K562 (cell line): ENCODE measurements at regions not wholly inside any gene's neighbourhood (a gene's known extent, or its start where the extent isn't known, plus 50 kb on each side); places are given as distances from the start of the nearest gene placed in this dataset.

Experiments
- CTBP1 ChIP-seq: fragments of 450-650 bp; IDR thresholded peaks from 2 replicates; pipeline ENCODE4 v1.6.1; 2016; ENCODE audit warnings: borderline replicate concordance
- POLR2A ChIP-seq: fragments of 450-650 bp; conservative IDR thresholded peaks from 2 replicates; pipeline ENCODE4 v1.6.1; 2016
- PYGO2 ChIP-seq: fragments of 450-650 bp; IDR thresholded peaks from 2 replicates; pipeline ENCODE4 v1.6.1; 2016; ENCODE audit warnings: mild to moderate bottlenecking, missing genetic modification characterization, moderate library complexity, missing compliant biosample characterization
- TCF7L2 ChIP-seq: fragments of 150-350 bp; IDR thresholded peaks from 2 replicates; pipeline ENCODE4 v1.6.1; 2016; ENCODE audit warnings: low read depth, mild to moderate bottlenecking, low read length, moderate library complexity
- TF ChIP-seq, protein P1 (sequence below), 3 experiments: IDR thresholded peaks in 2 of 3; conservative IDR thresholded peaks in 1 of 3; 2 replicates each; pipeline ENCODE4 v1.5.1; 2011 to 2012; ENCODE audit warnings: low read length in 3 of 3, mild to moderate bottlenecking in 3 of 3, control low read depth in 2 of 3, improper control_type of control experiment in 1 of 3, inconsistent platforms in 1 of 3, low read depth in 1 of 3, mixed read lengths in 1 of 3, moderate library complexity in 1 of 3; ENCODE audit not compliant: insufficient read depth in 2 of 3

DNA sequence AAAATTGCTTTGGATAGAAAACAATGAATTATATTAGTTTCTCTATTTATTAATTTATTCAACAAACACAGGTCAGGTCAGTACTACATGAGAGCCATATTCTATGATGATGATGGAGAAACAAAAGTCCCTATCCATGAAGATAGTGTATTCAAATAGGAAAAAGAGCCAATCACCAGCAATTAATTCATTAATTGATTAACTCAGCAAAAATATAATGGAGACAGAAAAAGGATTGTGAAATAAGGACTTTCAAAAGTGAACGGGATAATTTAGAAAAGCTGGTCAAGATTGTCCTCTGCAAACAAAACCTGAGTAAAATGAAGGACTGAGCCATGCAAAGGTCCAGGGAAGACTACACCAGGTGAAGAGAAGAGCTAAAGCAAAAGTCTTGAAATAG is 1517.7 kb upstream of the CDH8 start:
- TF ChIP-seq, protein P1, sequence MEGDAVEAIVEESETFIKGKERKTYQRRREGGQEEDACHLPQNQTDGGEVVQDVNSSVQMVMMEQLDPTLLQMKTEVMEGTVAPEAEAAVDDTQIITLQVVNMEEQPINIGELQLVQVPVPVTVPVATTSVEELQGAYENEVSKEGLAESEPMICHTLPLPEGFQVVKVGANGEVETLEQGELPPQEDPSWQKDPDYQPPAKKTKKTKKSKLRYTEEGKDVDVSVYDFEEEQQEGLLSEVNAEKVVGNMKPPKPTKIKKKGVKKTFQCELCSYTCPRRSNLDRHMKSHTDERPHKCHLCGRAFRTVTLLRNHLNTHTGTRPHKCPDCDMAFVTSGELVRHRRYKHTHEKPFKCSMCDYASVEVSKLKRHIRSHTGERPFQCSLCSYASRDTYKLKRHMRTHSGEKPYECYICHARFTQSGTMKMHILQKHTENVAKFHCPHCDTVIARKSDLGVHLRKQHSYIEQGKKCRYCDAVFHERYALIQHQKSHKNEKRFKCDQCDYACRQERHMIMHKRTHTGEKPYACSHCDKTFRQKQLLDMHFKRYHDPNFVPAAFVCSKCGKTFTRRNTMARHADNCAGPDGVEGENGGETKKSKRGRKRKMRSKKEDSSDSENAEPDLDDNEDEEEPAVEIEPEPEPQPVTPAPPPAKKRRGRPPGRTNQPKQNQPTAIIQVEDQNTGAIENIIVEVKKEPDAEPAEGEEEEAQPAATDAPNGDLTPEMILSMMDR (IDR thresholded peaks at IDR 0.05 in 2 of 3, conservative IDR thresholded peaks at IDR 0.05 in 1 of 3; ENCODE audit: insufficient read depth in 2 of 3, low read depth in 1 of 3, low read length in 3 of 3) = no peak
- TF ChIP-seq POLR2A = no peak
- no peak for TF ChIP-seq PYGO2
- no peak for TF ChIP-seq TCF7L2
- TF ChIP-seq CTBP1 = no peak
